H1 (cell line): ENCODE measurements at regions not wholly inside any gene's neighbourhood (a gene's known extent, or its start where the extent isn't known, plus 50 kb on each side); places are given as distances from the start of the nearest gene placed in this dataset.

Source experiments
- CTCF ChIA-PET: fragments of 300-600 bp; sonication (Branson Sonifier 250); formaldehyde crosslinking; loops from one replicate; lab custom pipeline; 2021; ENCODE audit not compliant: partially characterized antibody; lab: Charles Lee
- POLR2A ChIA-PET: fragments of 300-600 bp; sonication (Branson Sonifier 250); formaldehyde crosslinking; loops from one replicate; lab custom pipeline; 2021; ENCODE audit warnings: inconsistent platforms; ENCODE audit not compliant: partially characterized antibody; lab: Charles Lee
- DNase-seq, 2 experiments: peaks; one replicate each; pipeline versions ENCODE4 v3.0.0 to v3.0.0-alpha.2; 2010 to 2022; ENCODE audit warnings: low spot score in 2 of 2, low read depth in 1 of 2, mixed read lengths in 1 of 2
- FAIRE-seq: peaks from 2 replicates; lab custom pipeline; 2011; peaks lifted over from hg19 to GRCh38; lab: Jason Lieb, UNC
- H2AFZ ChIP-seq: 2 replicates; pipeline ENCODE4 v1.8.1; 2012; ENCODE audit warnings: low read length, inconsistent platforms
- H2AK5ac ChIP-seq: 2 replicates; pipeline ENCODE4 v1.6.1; 2013; ENCODE audit warnings: low read depth, low read length
- H2BK120ac ChIP-seq: replicated peaks from 2 replicates; pipeline ENCODE3; 2013; ENCODE audit warnings: low read depth, low read length, inconsistent platforms
- H2BK12ac ChIP-seq: 2 replicates; pipeline ENCODE4 v1.6.1; 2013; ENCODE audit warnings: low read depth, low read length
- H2BK15ac ChIP-seq: 2 replicates; pipeline ENCODE4 v1.6.1; 2013; ENCODE audit warnings: low read length
- H2BK20ac ChIP-seq: 2 replicates; pipeline ENCODE4 v1.6.1; 2013; ENCODE audit warnings: low read length
- H2BK5ac ChIP-seq: 2 replicates; pipeline ENCODE4 v1.6.1; 2013; ENCODE audit warnings: low read depth, low read length
- H3K14ac ChIP-seq: 2 replicates; pipeline ENCODE4 v1.6.1; 2013; ENCODE audit warnings: inconsistent platforms; ENCODE audit not compliant: insufficient read length
- H3K18ac ChIP-seq: 2 replicates; pipeline ENCODE4 v1.6.1; 2013; ENCODE audit warnings: low read length; ENCODE audit errors: extremely low read depth
- H3K23ac ChIP-seq: 2 replicates; pipeline ENCODE4 v1.6.1; 2013; ENCODE audit warnings: inconsistent platforms; ENCODE audit not compliant: insufficient read length
- H3K23me2 ChIP-seq: 2 replicates; pipeline ENCODE4 v1.6.1; 2013; ENCODE audit warnings: low read depth, low read length
- H3K27ac ChIP-seq: 2 replicates; pipeline ENCODE4 v1.6.1; 2011; ENCODE audit warnings: low read depth, low read length, inconsistent platforms
- H3K27me3 ChIP-seq, 4 experiments: replicated peaks in 1 of 4; 1 replicate in 1 of 4; 2 replicates in 3 of 4; pipeline versions ENCODE4 v1.6.1 to v1.8.1; 2011 to 2013; ENCODE audit warnings: low read length in 3 of 4, mild to moderate bottlenecking in 3 of 4, inconsistent platforms in 2 of 4, mixed read lengths in 2 of 4, moderate library complexity in 1 of 4; ENCODE audit not compliant: control insufficient read depth in 3 of 4, insufficient read depth in 3 of 4; ENCODE audit errors: extremely low read depth in 1 of 4
- H3K36me3 ChIP-seq, 4 experiments: 2 replicates each; pipeline versions ENCODE4 v1.6.1 to v1.8.1; 2011 to 2013; ENCODE audit warnings: mild to moderate bottlenecking in 4 of 4, low read length in 3 of 4, moderate library complexity in 2 of 4, control low read depth in 1 of 4, inconsistent platforms in 1 of 4; ENCODE audit not compliant: insufficient read depth in 4 of 4, control insufficient read depth in 2 of 4
- H3K4ac ChIP-seq: replicated peaks from 2 replicates; pipeline ENCODE3; 2013; ENCODE audit warnings: low read length, low read depth, mixed read lengths, inconsistent platforms; ENCODE audit not compliant: insufficient read length
- H3K4me1 ChIP-seq, 4 experiments: replicated peaks in 1 of 4; 1 replicate in 1 of 4; 2 replicates in 3 of 4; pipeline versions ENCODE4 v1.6.1 to v1.8.1; 2011 to 2013; ENCODE audit warnings: low read length in 3 of 4, inconsistent platforms in 2 of 4, mixed read lengths in 1 of 4; ENCODE audit not compliant: insufficient read depth in 4 of 4, control insufficient read depth in 3 of 4
- H3K4me2 ChIP-seq, 2 experiments: 2 replicates each; pipeline versions ENCODE4 v1.6.1 to v1.8.1; 2011 to 2013; ENCODE audit warnings: low read depth in 2 of 2, low read length in 2 of 2, control low read depth in 1 of 2, inconsistent platforms in 1 of 2, mild to moderate bottlenecking in 1 of 2; ENCODE audit not compliant: insufficient read depth in 1 of 2
- H3K4me3 ChIP-seq, 4 experiments: fragments of 200-600, 300-600 bp in 1 of 4; sonication (generic), shearing (Covaris generic), sonication (Bioruptor Twin) in 1 of 4; 2 replicates each; pipeline versions ENCODE4 v1.5.1 to v1.8.1; 2011 to 2016; ENCODE audit warnings: low read length in 4 of 4, low read depth in 3 of 4, control low read depth in 2 of 4, inconsistent platforms in 2 of 4, mild to moderate bottlenecking in 2 of 4, mixed read lengths in 1 of 4, moderate library complexity in 1 of 4; ENCODE audit not compliant: insufficient read depth in 2 of 4; ENCODE audit errors: extremely low read depth in 1 of 4
- H3K56ac ChIP-seq: replicated peaks from 2 replicates; pipeline ENCODE3; 2013; ENCODE audit warnings: low read depth, mild to moderate bottlenecking, mixed read lengths, low read length, inconsistent platforms; ENCODE audit not compliant: insufficient read length
- H3K79me1 ChIP-seq: 2 replicates; pipeline ENCODE4 v1.6.1; 2013; ENCODE audit warnings: low read depth, low read length, control low read depth
- H3K79me2 ChIP-seq, 2 experiments: 2 replicates each; pipeline versions ENCODE4 v1.6.1 to v1.8.1; 2012 to 2013; ENCODE audit warnings: low read length in 2 of 2, mild to moderate bottlenecking in 2 of 2, inconsistent platforms in 1 of 2; ENCODE audit not compliant: insufficient read depth in 2 of 2, control insufficient read depth in 1 of 2
- H3K9ac ChIP-seq, 4 experiments: replicated peaks in 1 of 4; 1 replicate in 1 of 4; 2 replicates in 3 of 4; pipeline versions ENCODE4 v1.6.1 to v1.8.1; 2011 to 2013; ENCODE audit warnings: low read depth in 3 of 4, low read length in 3 of 4, control low read depth in 2 of 4, mild to moderate bottlenecking in 2 of 4, moderate library complexity in 2 of 4, inconsistent platforms in 1 of 4; ENCODE audit errors: extremely low read depth in 1 of 4
- H3K9me3 ChIP-seq, 2 experiments: 2 replicates each; pipeline versions ENCODE4 v1.6.1 to v1.8.1; 2012 to 2013; ENCODE audit warnings: mild to moderate bottlenecking in 2 of 2, moderate library complexity in 2 of 2, control low read depth in 1 of 2, inconsistent platforms in 1 of 2, low read depth in 1 of 2, low read length in 1 of 2, mixed read lengths in 1 of 2; ENCODE audit not compliant: insufficient read depth in 2 of 2
- H4K20me1 ChIP-seq, 2 experiments: replicated peaks in 1 of 2; 2 replicates each; pipeline versions ENCODE3 to v1.8.1; 2011 to 2013; ENCODE audit warnings: inconsistent platforms in 2 of 2, low read length in 2 of 2, mild to moderate bottlenecking in 1 of 2; ENCODE audit not compliant: insufficient read depth in 2 of 2, control insufficient read depth in 1 of 2
- H4K5ac ChIP-seq: 2 replicates; pipeline ENCODE4 v1.6.1; 2013; ENCODE audit warnings: low read length, low read depth, mixed read lengths, inconsistent platforms; ENCODE audit not compliant: insufficient read length
- H4K8ac ChIP-seq: 2 replicates; pipeline ENCODE4 v1.8.0; 2013; ENCODE audit warnings: mild to moderate bottlenecking, moderate library complexity, low read length, inconsistent platforms; ENCODE audit not compliant: insufficient read depth; ENCODE audit errors: extremely low read depth
- H4K91ac ChIP-seq: replicated peaks from 2 replicates; pipeline ENCODE3; 2013; ENCODE audit warnings: low read length, mixed read lengths, inconsistent platforms; ENCODE audit not compliant: insufficient read length
- CHD2 ChIP-seq: IDR thresholded peaks from 2 replicates; pipeline ENCODE4 v1.6.1; 2012; ENCODE audit warnings: low read length, improper control_type of control experiment
- CREB1 ChIP-seq: IDR thresholded peaks from 2 replicates; pipeline ENCODE4 v1.6.1; 2012; ENCODE audit warnings: inconsistent platforms
- CTBP2 ChIP-seq: IDR thresholded peaks from 2 replicates; pipeline ENCODE4 v1.7.0; 2011; ENCODE audit warnings: borderline replicate concordance, mild to moderate bottlenecking, moderate library complexity, mixed read lengths, low read length; ENCODE audit not compliant: insufficient read depth, insufficient read length
- GTF2F1 ChIP-seq: IDR thresholded peaks from 2 replicates; pipeline ENCODE4 v1.6.1; 2012; ENCODE audit warnings: low read depth, low read length, improper control_type of control experiment, borderline replicate concordance
- MAFK ChIP-seq: IDR thresholded peaks from 2 replicates; pipeline ENCODE4 v1.6.1; 2012; ENCODE audit warnings: low read depth, mild to moderate bottlenecking, improper control_type of control experiment, low read length
- POLR2A ChIP-seq, 2 experiments: IDR thresholded peaks; 1 replicate in 1 of 2; 2 replicates in 1 of 2; pipeline ENCODE4 v1.6.1; 2011; ENCODE audit warnings: low read depth in 2 of 2, low read length in 2 of 2, mild to moderate bottlenecking in 2 of 2; ENCODE audit errors: control extremely low read depth in 1 of 2
- POLR2AphosphoS5 ChIP-seq: IDR thresholded peaks from 2 replicates; pipeline ENCODE4 v1.6.1; 2011; ENCODE audit warnings: low read depth, low read length
- YY1 ChIP-seq: IDR thresholded peaks from 2 replicates; pipeline ENCODE4 v1.6.1; 2011; ENCODE audit warnings: low read depth, mild to moderate bottlenecking, low read length
- WGBS, 2 experiments: shearing (Covaris generic) in 1 of 2; methylation state at CpG; one replicate each; pipeline versions ENCODE4 v1.1.6 to v1.1.7; 2013 to 2015; ENCODE audit warnings: low lambda C conversion rate in 2 of 2, mixed read lengths in 2 of 2, inconsistent platforms in 1 of 2, low coverage in 1 of 2, missing lambda C conversion rate in 1 of 2; ENCODE audit not compliant: insufficient replicate concordance in 2 of 2, insufficient coverage in 1 of 2, insufficient read length in 1 of 2; ENCODE audit errors: extremely low coverage in 1 of 2, missing lambda C conversion rate in 1 of 2; 5-methylcytosine and 5-hydroxymethylcytosine counted together

DNA sequence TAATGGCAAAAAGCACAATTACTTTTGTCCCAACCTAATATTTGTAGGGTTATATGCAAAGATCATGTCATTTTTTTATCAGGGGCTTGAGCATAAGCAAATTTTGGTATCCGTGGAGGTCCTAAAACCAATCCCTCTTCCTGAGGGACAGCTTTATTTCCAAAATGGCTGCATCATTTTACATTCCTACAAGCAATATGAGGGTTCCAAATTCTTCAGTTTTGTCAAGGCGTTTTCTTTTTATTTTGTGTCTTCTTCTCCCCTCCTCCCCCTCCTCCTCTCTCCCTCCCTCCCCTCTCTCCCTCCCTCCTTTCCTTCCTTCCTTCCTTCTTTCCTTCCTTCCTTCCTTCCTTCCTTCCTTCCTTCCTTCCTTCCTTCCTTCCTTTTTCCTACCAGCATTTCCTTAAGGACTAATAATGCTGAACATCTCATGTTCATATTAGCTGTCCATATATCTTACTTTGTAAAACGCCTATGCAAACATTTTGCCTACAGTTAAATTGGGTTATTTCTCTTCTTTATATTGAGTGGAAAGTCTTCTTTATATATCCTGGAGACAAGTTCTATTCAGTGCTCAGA, 881.8 kb downstream of the DCDC2C start:
- Histone ChIP-seq H2AK5ac (no peak overlapping the region), H4K20me1 (no peaks in the 10 kb centered on the region), H3K4me2 (no peak overlapping the region), H3K14ac (no peak overlapping the region), H2BK20ac (no peak overlapping the region), H3K4me3 (no peak overlapping the region), H3K4ac (no peak overlapping the region), H2AFZ (no peak overlapping the region), H3K27me3 (no peaks in the 10 kb centered on the region), H2BK15ac (no peak overlapping the region), H3K79me2 (no peaks in the 10 kb centered on the region), H3K23me2 (no peaks in the 10 kb centered on the region), H2BK12ac (no peak overlapping the region), H2BK120ac (no peak overlapping the region), H3K9ac (no peak overlapping the region), H3K18ac (no peak overlapping the region), H4K5ac (no peak overlapping the region), H3K79me1 (no peaks in the 10 kb centered on the region), H3K36me3 (no peaks in the 10 kb centered on the region), H3K9me3 (no peaks in the 10 kb centered on the region), H4K8ac (no peak overlapping the region), H3K27ac (no peak overlapping the region), H3K4me1 (no peaks in the 10 kb centered on the region), H3K23ac (no peak overlapping the region), H2BK5ac (no peak overlapping the region), H3K56ac (no peak overlapping the region), H4K91ac (no peak overlapping the region)
- WGBS, 2 experiments: 96% methylated on average over 3 of the region's 3 CpGs; no CpG with 5 or more reads in 1 of the 2 experiments
- CTCF ChIA-PET: no interaction called here
- no peak for TF ChIP-seq GTF2F1
- no peak for TF ChIP-seq CREB1
- no peak for TF ChIP-seq MAFK
- no peak for TF ChIP-seq POLR2AphosphoS5
- no peak for TF ChIP-seq POLR2A (IDR thresholded peaks at IDR 0.05; ENCODE audit: control extremely low read depth in 1 of 2, low read depth in 2 of 2, low read length in 2 of 2)
- TF ChIP-seq YY1: no peak
- no peak for TF ChIP-seq CTBP2
- no peak for TF ChIP-seq CHD2
- FAIRE-seq: no peak
- DNase-seq: no peak
- POLR2A ChIA-PET: no interaction called here
